ENCODE measurements at regions not wholly inside any gene's neighbourhood (a gene's known extent, or its start where the extent isn't known, plus 50 kb on each side); places are given as distances from the start of the nearest gene placed in this dataset.
A peak's percentile ranks its signal among the peaks of the same experiment; 100 is the strongest.

- DNase-seq (ENCODE audit: low spot score): no peak
Observed at GRCh38 chr11:32317643-32318042, 117.7 kb downstream of the WT1 start.

- no peak for DNase-seq (ENCODE audit: low spot score)
Observed at GRCh38 chr11:32318071-32319055, 117.0 kb downstream of the WT1 start.

GRCh38 chr11:32323814-32324130 is 111.6 kb downstream of the WT1 start:
- DNase-seq (ENCODE audit: low spot score): no peak

GRCh38 chr11:32325187-32325586 is 110.2 kb downstream of the WT1 start:
- no peak for DNase-seq (ENCODE audit: low spot score)

- DNase-seq (ENCODE audit: low spot score): no peak
Observed at GRCh38 chr11:32325725-32326124, 109.6 kb downstream of the WT1 start.

- DNase-seq (ENCODE audit: low spot score): no peak
Observed at GRCh38 chr11:32326522-32326921, 108.8 kb downstream of the WT1 start.

GRCh38 chr11:32328392-32328791 is 106.9 kb downstream of the WT1 start:
- DNase-seq (ENCODE audit: low spot score): no peak

GRCh38 chr11:32331098-32331497 is 104.2 kb downstream of the WT1 start:
- no peak for DNase-seq (ENCODE audit: low spot score)

GRCh38 chr11:32331792-32332191 is 103.5 kb downstream of the WT1 start:
- no peak for DNase-seq (ENCODE audit: low spot score)

- DNase-seq (ENCODE audit: low spot score): no peak
Observed at GRCh38 chr11:32332990-32333319, 102.4 kb downstream of the WT1 start.

GRCh38 chr11:32333320-32333991 is 101.9 kb downstream of the WT1 start:
- DNase-seq (ENCODE audit: low spot score): peak; percentile 70

GRCh38 chr11:32334822-32335221 is 100.5 kb downstream of the WT1 start:
- DNase-seq (ENCODE audit: low spot score): peak; percentile 76

Measured in ecto neural progenitor cell (in vitro differentiated cells).